ENCODE measurements at regions not wholly inside any gene's neighbourhood (a gene's known extent, or its start where the extent isn't known, plus 50 kb on each side); places are given as distances from the start of the nearest gene placed in this dataset.

DNA sequence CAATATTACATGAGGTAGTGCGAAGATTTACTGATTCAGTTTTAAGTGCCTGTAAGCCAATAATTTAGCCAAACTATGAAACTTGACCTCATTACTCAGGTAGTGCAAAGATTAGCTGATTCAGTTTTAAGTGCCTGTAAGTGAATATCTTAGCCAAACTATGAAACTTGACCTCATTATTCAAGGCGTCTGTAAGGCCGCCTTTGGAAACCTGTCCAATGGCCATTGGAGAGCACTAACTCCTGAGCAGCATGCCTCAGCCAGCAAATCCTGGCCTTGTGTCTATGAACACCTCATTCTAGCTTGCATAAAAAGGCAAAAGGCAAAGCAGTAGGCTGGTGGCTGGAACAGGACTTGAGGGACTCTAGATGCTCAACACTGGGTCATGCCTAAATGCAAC lies 127.0 kb upstream of the GPR12 start:
- TF ChIP-seq, protein P1, sequence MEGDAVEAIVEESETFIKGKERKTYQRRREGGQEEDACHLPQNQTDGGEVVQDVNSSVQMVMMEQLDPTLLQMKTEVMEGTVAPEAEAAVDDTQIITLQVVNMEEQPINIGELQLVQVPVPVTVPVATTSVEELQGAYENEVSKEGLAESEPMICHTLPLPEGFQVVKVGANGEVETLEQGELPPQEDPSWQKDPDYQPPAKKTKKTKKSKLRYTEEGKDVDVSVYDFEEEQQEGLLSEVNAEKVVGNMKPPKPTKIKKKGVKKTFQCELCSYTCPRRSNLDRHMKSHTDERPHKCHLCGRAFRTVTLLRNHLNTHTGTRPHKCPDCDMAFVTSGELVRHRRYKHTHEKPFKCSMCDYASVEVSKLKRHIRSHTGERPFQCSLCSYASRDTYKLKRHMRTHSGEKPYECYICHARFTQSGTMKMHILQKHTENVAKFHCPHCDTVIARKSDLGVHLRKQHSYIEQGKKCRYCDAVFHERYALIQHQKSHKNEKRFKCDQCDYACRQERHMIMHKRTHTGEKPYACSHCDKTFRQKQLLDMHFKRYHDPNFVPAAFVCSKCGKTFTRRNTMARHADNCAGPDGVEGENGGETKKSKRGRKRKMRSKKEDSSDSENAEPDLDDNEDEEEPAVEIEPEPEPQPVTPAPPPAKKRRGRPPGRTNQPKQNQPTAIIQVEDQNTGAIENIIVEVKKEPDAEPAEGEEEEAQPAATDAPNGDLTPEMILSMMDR (IDR thresholded peaks at IDR 0.05; ENCODE audit: extremely low read depth, missing control alignments): no peak
- no peak for DNase-seq (ENCODE audit: low spot score)

DNA sequence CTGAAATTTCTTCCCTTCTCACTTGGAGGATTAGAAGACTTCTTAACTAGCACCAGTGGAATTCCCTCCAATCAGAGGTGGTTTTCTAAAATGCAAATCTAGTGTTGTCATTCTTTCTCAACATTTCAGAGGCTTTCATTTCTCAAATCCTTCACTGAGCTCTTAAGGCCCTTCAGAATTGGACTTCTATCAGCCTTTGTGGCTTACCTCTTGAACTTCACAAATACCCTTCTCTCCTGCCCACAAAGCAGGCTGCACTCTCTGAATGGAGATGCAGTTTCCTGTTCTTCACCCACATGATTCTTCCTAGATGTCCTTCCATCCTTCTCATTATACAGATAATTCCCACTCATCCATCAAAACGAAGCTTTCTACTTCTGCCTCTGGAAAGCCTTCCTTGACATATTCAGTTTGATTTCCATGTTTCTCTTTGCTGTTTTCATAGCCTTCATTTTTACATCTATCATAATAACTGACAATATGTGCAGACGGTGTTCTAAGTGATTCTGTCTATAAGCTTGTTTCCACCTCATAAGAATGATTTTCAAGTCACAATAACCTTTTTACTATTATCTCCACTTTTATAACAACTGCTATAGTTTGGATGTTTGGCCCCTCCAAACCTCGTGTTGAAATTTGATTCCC lies 123.1 kb upstream of the GPR12 start:
- TF ChIP-seq, protein P1 (IDR thresholded peaks at IDR 0.05; ENCODE audit: extremely low read depth, missing control alignments): no peak
- DNase-seq (ENCODE audit: low spot score): no peak

DNA sequence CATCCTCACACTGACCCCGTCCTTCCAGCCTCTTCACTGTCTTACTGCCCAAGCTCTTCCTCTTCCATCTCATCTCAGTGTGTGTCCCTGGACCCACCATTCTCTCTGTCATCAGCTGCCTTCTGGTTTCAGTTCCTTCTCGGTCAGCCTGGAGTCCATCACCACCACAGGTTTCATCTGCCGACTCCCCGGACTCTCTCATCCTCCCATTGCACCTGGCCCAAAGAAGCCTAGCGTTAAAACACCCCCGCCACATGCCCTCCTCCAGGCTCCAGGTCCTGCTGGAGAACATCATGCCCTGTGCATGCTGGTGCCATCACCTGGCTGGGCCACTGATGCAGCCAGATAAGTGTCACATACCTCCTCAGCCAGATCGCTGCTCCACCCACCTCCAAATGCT lies 122.1 kb upstream of the GPR12 start:
- TF ChIP-seq, protein P1 (IDR thresholded peaks at IDR 0.05; ENCODE audit: extremely low read depth, missing control alignments): no peak
- no peak for DNase-seq (ENCODE audit: low spot score)

DNA sequence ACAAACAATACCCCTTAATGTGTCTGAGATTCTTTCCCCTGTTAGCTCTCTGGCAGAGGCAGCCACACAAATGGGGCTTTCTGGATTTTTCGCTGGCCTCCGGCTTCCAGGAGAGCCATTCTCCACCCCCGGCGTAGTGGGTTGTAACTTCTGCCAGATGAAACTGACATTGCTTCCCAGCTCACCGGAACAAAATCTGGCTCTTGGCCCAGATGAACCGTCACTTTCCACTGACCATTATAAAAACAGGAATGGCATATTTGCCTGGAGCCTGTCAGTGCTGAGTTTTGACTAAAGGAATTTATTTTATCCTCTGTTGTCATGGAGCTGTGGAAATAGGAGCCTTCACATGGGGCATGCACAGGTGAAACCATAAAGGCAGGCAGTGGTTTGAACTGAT lies 120.6 kb upstream of the GPR12 start:
- TF ChIP-seq, protein P1 (IDR thresholded peaks at IDR 0.05; ENCODE audit: extremely low read depth, missing control alignments): no peak
- no peak for DNase-seq (ENCODE audit: low spot score)

DNA sequence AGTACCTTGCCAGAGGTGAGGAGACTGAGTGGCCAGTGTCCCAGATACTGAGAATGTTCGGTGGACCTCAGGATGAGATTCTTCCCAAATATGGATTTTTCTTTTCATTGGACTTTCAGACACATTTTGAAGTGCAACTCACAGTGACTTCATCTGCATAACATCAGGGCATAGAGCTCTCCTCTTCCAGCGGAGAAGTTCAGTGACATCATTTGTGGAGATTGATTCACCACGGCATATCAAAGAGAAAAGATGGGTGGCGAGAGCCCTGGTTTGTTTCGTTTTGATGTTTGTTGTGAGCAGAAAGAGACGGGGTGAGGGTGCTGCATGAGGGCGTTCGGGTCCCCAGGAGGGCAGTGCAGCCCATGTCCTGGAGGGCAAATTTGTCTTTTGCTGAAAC lies 120.1 kb upstream of the GPR12 start:
- TF ChIP-seq, protein P1 (IDR thresholded peaks at IDR 0.05; ENCODE audit: extremely low read depth, missing control alignments): no peak
- no peak for DNase-seq (ENCODE audit: low spot score)

DNA sequence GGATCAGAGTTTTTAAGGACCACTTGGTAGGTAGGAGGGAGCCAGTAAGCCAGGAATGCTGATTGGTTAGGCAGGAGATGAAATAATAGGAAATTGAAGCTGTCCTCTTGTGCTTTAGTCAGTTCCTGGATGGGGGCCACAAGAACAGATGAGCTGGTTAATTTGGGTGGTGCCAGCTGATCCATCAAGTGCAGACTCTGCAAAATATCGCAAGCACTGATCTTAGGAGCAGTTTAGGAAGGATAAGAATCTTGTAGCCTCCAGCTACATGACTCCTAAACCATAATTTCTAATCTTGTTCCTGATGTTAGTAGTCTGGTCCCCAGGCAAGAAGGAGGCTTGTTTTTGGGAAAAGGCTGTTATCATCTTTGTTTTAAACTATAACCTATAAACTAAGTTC lies 117.9 kb upstream of the GPR12 start:
- TF ChIP-seq, protein P1 (IDR thresholded peaks at IDR 0.05; ENCODE audit: extremely low read depth, missing control alignments): no peak

DNA sequence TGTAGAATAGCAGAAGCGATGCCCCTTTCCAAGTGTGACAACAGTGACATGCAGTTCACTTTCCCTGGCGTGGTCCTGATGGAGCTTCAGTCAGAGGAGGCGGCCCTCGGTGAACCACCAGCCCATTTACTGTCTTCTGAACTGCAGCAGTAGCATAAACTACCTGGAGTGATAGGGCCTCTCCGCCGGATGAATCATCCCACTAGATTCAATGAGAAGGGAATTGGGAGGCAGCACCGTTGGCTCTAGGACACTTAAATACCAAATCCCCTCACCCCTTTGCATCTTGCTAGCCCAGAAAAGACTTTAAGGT lies 112.8 kb upstream of the GPR12 start:
- TF ChIP-seq, protein P1 (IDR thresholded peaks at IDR 0.05; ENCODE audit: extremely low read depth, missing control alignments): no peak
- no peak for DNase-seq (ENCODE audit: low spot score)

More for the DNA sequence above, 117.9 kb upstream of the GPR12 start:
- no peak for DNase-seq (ENCODE audit: low spot score)

All from GM20000 (cell line).